Cardiac muscle cell (in vitro differentiated cells and primary cell): ENCODE measurements at regions not wholly inside any gene's neighbourhood (a gene's known extent, or its start where the extent isn't known, plus 50 kb on each side); places are given as distances from the start of the nearest gene placed in this dataset.

Source experiments
- DNase-seq, 2 donors: peaks; one replicate each; pipeline versions ENCODE4 v3.0.0 to v3.0.0-alpha.2; 2010 to 2017; ENCODE audit warnings: low read depth in 1 of 2, low spot score in 1 of 2
- H3K27ac ChIP-seq: fragments of 200-600 bp; sonication (generic); 2 replicates; pipeline ENCODE4 v1.5.1; 2016
- H3K27me3 ChIP-seq: fragments of 200-600 bp; sonication (generic); 2 replicates; pipeline ENCODE4 v1.6.0; 2016; ENCODE audit warnings: control low read depth
- H3K36me3 ChIP-seq: fragments of 200-600 bp; sonication (generic); 2 replicates; pipeline ENCODE4 v1.5.1; 2016; ENCODE audit warnings: control low read depth
- H3K4me1 ChIP-seq: fragments of 200-600 bp; sonication (generic); 2 replicates; pipeline ENCODE4 v1.8.1; 2017; ENCODE audit warnings: low read depth, mild to moderate bottlenecking, mixed run types
- H3K4me3 ChIP-seq: fragments of 200-600 bp; sonication (generic); 2 replicates; pipeline ENCODE4 v1.5.1; 2016; ENCODE audit warnings: mild to moderate bottlenecking
- H3K9me3 ChIP-seq: fragments of 200-600 bp; sonication (generic); 2 replicates; pipeline ENCODE4 v1.5.1; 2017; ENCODE audit warnings: low read depth, mild to moderate bottlenecking, control low read depth
- CTCF ChIP-seq: IDR thresholded peaks from 2 replicates; pipeline ENCODE4 v1.5.1; 2012; ENCODE audit warnings: low read depth, mild to moderate bottlenecking, low read length

- Histone ChIP-seq H3K9me3 (no peaks in the 10 kb centered on the region), H3K27ac (no peak overlapping the region), H3K4me1 (no peaks in the 10 kb centered on the region), H3K36me3 (no peaks in the 10 kb centered on the region), H3K4me3 (no peak overlapping the region), H3K27me3 (no peaks in the 10 kb centered on the region)
- no peak for TF ChIP-seq CTCF
- DNase-seq, result no peak
These were observed 469.7 kb downstream of the CPS1 start for GRCh38 chr2:211026109-211026508.

GRCh38 chr2:211027976-211028375, 471.6 kb downstream of the CPS1 start:
- no peak overlapping the region for H3K4me3 ChIP-seq
- H3K9me3 ChIP-seq, result no peaks in the 10 kb centered on the region
- H3K36me3 ChIP-seq, result no peaks in the 10 kb centered on the region
- H3K27me3 ChIP-seq, result no peaks in the 10 kb centered on the region
- no peaks in the 10 kb centered on the region for H3K4me1 ChIP-seq
- TF ChIP-seq CTCF, result no peak
- DNase-seq, result no peak
- no peak overlapping the region for H3K27ac ChIP-seq

GRCh38 chr2:211033765-211034164, 477.4 kb downstream of the CPS1 start:
- peak; percentile 9 to 20 for DNase-seq
- H3K9me3 ChIP-seq, result no peaks in the 10 kb centered on the region
- no peak overlapping the region for H3K4me3 ChIP-seq

GRCh38 chr2:211035548-211036185, 479.3 kb downstream of the CPS1 start:
- Histone ChIP-seq H3K27ac (no peak overlapping the region), H3K36me3 (no peaks in the 10 kb centered on the region), H3K9me3 (no peaks in the 10 kb centered on the region), H3K4me1 (peaks cover 5% of the 10 kb centered on the region), H3K4me3 (no peak overlapping the region), H3K27me3 (no peaks in the 10 kb centered on the region)
- TF ChIP-seq CTCF, result peak; percentile 60
- peak; percentile 39 for DNase-seq

More at GRCh38 chr2:211033765-211034164, 477.4 kb downstream of the CPS1 start:
- H3K27me3 ChIP-seq, result no peaks in the 10 kb centered on the region
- no peak overlapping the region for H3K27ac ChIP-seq
- TF ChIP-seq CTCF, result peak; percentile 41
- H3K4me1 ChIP-seq, result peaks cover 5% of the 10 kb centered on the region
- no peaks in the 10 kb centered on the region for H3K36me3 ChIP-seq

GRCh38 chr2:211045025-211045424, 488.6 kb downstream of the CPS1 start:
- peaks cover 2% of the 10 kb centered on the region for H3K27me3 ChIP-seq
- no peaks in the 10 kb centered on the region for H3K36me3 ChIP-seq
- no peaks in the 10 kb centered on the region for H3K4me1 ChIP-seq
- no peak overlapping the region for H3K4me3 ChIP-seq
- H3K27ac ChIP-seq, result no peak overlapping the region
- no peak for TF ChIP-seq CTCF
- no peaks in the 10 kb centered on the region for H3K9me3 ChIP-seq
- no peak for DNase-seq
